AG09309 (cell line): ENCODE measurements at regions not wholly inside any gene's neighbourhood (a gene's known extent, or its start where the extent isn't known, plus 50 kb on each side); places are given as distances from the start of the nearest gene placed in this dataset.

Source experiments
- DNase-seq: peaks from one replicate; pipeline ENCODE4 v3.0.0-alpha.2; 2010; ENCODE audit warnings: low read depth
- H3K4me3 ChIP-seq: 2 replicates; pipeline ENCODE4 v1.5.1; 2011; ENCODE audit warnings: mild to moderate bottlenecking, low read depth, low read length, moderate library complexity; ENCODE audit not compliant: control insufficient read depth
- TF ChIP-seq, protein P1 (sequence below): IDR thresholded peaks from 2 replicates; pipeline ENCODE4 v1.5.1; 2011; ENCODE audit warnings: mild to moderate bottlenecking, low read depth, low read length, inconsistent platforms; ENCODE audit not compliant: insufficient read depth, control insufficient read depth; ENCODE audit errors: missing control alignments

DNA sequence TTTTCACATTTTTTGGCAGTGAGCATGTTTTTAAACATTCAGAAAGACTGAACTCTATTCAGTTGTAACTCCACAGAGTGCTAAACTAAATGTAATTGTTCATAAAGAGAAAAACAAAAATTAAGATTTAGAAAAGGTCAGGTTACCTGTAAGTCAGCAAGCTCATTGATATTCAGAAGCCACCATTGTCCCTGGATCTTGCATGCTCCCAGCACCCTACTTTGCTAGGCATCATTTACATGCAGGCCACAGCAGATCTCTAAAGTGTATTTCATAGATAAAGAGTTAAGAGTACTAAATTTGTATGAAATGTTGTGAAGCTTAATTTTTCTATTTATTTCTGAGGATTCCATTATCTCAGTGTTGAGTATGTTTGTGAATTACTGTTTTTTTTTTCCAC is 64.8 kb upstream of the CDH19 start:
- TF ChIP-seq, protein P1, sequence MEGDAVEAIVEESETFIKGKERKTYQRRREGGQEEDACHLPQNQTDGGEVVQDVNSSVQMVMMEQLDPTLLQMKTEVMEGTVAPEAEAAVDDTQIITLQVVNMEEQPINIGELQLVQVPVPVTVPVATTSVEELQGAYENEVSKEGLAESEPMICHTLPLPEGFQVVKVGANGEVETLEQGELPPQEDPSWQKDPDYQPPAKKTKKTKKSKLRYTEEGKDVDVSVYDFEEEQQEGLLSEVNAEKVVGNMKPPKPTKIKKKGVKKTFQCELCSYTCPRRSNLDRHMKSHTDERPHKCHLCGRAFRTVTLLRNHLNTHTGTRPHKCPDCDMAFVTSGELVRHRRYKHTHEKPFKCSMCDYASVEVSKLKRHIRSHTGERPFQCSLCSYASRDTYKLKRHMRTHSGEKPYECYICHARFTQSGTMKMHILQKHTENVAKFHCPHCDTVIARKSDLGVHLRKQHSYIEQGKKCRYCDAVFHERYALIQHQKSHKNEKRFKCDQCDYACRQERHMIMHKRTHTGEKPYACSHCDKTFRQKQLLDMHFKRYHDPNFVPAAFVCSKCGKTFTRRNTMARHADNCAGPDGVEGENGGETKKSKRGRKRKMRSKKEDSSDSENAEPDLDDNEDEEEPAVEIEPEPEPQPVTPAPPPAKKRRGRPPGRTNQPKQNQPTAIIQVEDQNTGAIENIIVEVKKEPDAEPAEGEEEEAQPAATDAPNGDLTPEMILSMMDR: no peak
- no peak for DNase-seq
- H3K4me3 ChIP-seq: no peak overlapping the region

DNA sequence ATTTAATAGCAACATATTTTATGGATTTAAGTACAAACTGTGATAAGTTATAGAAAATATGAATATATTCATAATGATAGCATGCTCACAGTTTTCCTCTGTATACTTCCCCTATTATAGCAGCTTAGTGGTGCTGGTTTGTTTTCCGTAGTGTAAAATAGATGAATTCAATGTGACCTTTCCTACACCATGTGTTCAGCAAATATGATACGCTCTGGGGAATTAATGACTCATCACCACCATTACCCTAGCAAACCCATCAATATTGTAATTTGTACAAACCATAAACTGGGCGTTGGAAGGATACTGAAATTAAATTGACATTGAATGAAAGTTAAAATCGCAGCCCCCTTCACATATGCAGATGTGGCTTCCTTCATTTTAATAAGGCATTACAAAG is 58.7 kb upstream of the CDH19 start:
- H3K4me3 ChIP-seq: no peak overlapping the region
- TF ChIP-seq, protein P1: no peak
- DNase-seq: no peak

DNA sequence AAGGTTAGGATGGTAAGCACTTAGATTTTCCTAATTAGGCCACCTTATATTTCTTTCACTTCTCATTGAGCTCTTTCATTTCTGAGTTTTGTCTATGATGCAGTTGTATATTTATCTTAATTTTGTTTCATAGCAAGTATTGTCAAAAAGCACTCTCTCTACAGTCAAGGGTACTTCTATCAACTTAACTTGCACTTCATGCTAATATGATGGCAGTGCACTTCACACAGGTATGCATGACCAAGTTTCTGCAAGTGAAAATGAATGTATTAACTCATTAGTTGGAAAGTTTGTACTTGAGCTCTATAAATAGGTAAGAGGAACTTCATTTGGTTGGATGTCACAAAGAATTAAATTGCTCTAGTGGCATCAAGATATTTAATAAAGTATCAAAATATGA is 51.5 kb upstream of the CDH19 start:
- no peak overlapping the region for H3K4me3 ChIP-seq
- TF ChIP-seq, protein P1: no peak
- no peak for DNase-seq
